GM12878 (cell line): ENCODE measurements at regions not wholly inside any gene's neighbourhood (a gene's known extent, or its start where the extent isn't known, plus 50 kb on each side); places are given as distances from the start of the nearest gene placed in this dataset.

Source experiments
- ATAC-seq: fragments of 200-7000 bp; cut with Tn5 transposase; 3 replicates; pipeline ENCODE4 v1.9.1; 2020; ENCODE audit warnings: mild to moderate bottlenecking, moderate library complexity
- BruUV-seq: library from RNA; stranded (reverse); fragments of 400-500 nt; replicated peaks from 2 replicates; lab custom pipeline; 2021; lab: Mats Ljungman, UMichigan
- CTCF ChIA-PET: fragments of 300-600 bp; sonication (Branson Sonifier 250); formaldehyde crosslinking; extraction: SDS; loops from one replicate; lab custom pipeline; 2021; ENCODE audit warnings: inconsistent platforms; lab: Yijun Ruan, JAX
- POLR2A ChIA-PET: fragments of 350-600 bp; formaldehyde crosslinking; extraction: SDS; loops from one replicate; lab custom pipeline; 2021; ENCODE audit warnings: inconsistent platforms; lab: Charles Lee
- RAD21 ChIA-PET: fragments of 300-600 bp; sonication (Branson Sonifier 250); formaldehyde crosslinking; loops from one replicate; lab custom pipeline; 2023; ENCODE audit warnings: antibody characterized with exemption; ENCODE audit not compliant: unreplicated experiment; lab: Charles Lee
- SMC1A ChIA-PET: fragments of 300-600 bp; sonication (Branson Sonifier 250); formaldehyde crosslinking; loops from one replicate; lab custom pipeline; 2023; ENCODE audit not compliant: unreplicated experiment, uncharacterized antibody; lab: Charles Lee
- DNase-seq: peaks from one replicate; pipeline ENCODE4 v3.0.0-alpha.2; 2011; ENCODE audit warnings: low read depth, low spot score
- FAIRE-seq: peaks from 3 replicates; lab custom pipeline; 2011; peaks lifted over from hg19 to GRCh38; lab: Jason Lieb, UNC
- H2AFZ ChIP-seq: 2 replicates; pipeline ENCODE4 v1.6.0; 2011; ENCODE audit warnings: low read depth, low read length, control low read depth; ENCODE audit not compliant: control insufficient read depth
- H3K27ac ChIP-seq: 2 replicates; pipeline ENCODE4 v1.5.1; 2011; ENCODE audit warnings: control low read depth; ENCODE audit not compliant: control insufficient read depth, insufficient read depth
- H3K27me3 ChIP-seq, 2 experiments: replicated peaks in 1 of 2; 2 replicates each; pipeline versions ENCODE4 v1.6.0 to v1.6.1; 2011; ENCODE audit warnings: low read length in 1 of 2; ENCODE audit not compliant: control insufficient read depth in 2 of 2, insufficient read depth in 2 of 2
- H3K36me3 ChIP-seq, 2 experiments: 2 replicates each; pipeline ENCODE4 v1.5.1; 2011; ENCODE audit warnings: low read length in 1 of 2; ENCODE audit not compliant: control insufficient read depth in 2 of 2, insufficient read depth in 2 of 2
- H3K4me1 ChIP-seq: 2 replicates; pipeline ENCODE4 v1.6.1; 2011; ENCODE audit warnings: mild to moderate bottlenecking, low read length, moderate library complexity, mixed read lengths; ENCODE audit not compliant: control insufficient read depth, insufficient read depth
- H3K4me2 ChIP-seq: 2 replicates; pipeline ENCODE4 v1.6.0; 2011; ENCODE audit warnings: control low read depth; ENCODE audit not compliant: control insufficient read depth, insufficient read depth
- H3K4me3 ChIP-seq: fragments of 200-600 bp; sonication (generic); 2 replicates; pipeline ENCODE4 v1.5.1; 2016
- H3K79me2 ChIP-seq: 2 replicates; pipeline ENCODE4 v1.6.0; 2011; ENCODE audit warnings: low read length; ENCODE audit not compliant: control insufficient read depth, insufficient read depth
- H3K9ac ChIP-seq: 2 replicates; pipeline ENCODE4 v1.8.0; 2011; ENCODE audit warnings: low read length, control low read depth, mixed read lengths; ENCODE audit not compliant: control insufficient read depth, insufficient read depth
- H3K9me3 ChIP-seq: replicated peaks from 3 replicates; pipeline ENCODE4 v1.5.1; 2011; ENCODE audit warnings: mild to moderate bottlenecking, low read length; ENCODE audit not compliant: control insufficient read depth, insufficient read depth
- H4K20me1 ChIP-seq: 2 replicates; pipeline ENCODE4 v1.6.0; 2011; ENCODE audit not compliant: control insufficient read depth, insufficient read depth
- BCL11A ChIP-seq: IDR thresholded peaks from 2 replicates; pipeline ENCODE4 v1.6.1; 2011; ENCODE audit warnings: low read depth, low read length
- BCLAF1 ChIP-seq: fragments of 450-650 bp; IDR thresholded peaks from 2 replicates; pipeline ENCODE4 v1.6.1; 2017; ENCODE audit warnings: antibody characterized with exemption, mild to moderate bottlenecking, moderate library complexity
- CREB1 ChIP-seq: IDR thresholded peaks from 2 replicates; pipeline ENCODE4 v1.6.1; 2012; ENCODE audit warnings: low read depth, mild to moderate bottlenecking, inconsistent platforms
- EP300 ChIP-seq, 2 experiments: fragments of 150-350 bp in 1 of 2; IDR thresholded peaks; 2 replicates each; pipeline ENCODE4 v1.6.1; 2011 to 2012; ENCODE audit warnings: low read depth in 2 of 2, low read length in 2 of 2, borderline replicate concordance in 1 of 2, improper control_type of control experiment in 1 of 2, inconsistent platforms in 1 of 2; ENCODE audit not compliant: control insufficient read depth in 1 of 2
- EZH2 ChIP-seq: IDR thresholded peaks from 2 replicates; pipeline ENCODE4 v1.6.1; 2012; ENCODE audit warnings: low read depth, mild to moderate bottlenecking, control low read depth, inconsistent platforms, low read length, borderline replicate concordance; ENCODE audit not compliant: control insufficient read depth
- KLF5 ChIP-seq: fragments of 450-650 bp; IDR thresholded peaks from 2 replicates; pipeline ENCODE4 v1.6.1; 2014; ENCODE audit warnings: mild to moderate bottlenecking; ENCODE audit not compliant: partially characterized antibody
- NFXL1 ChIP-seq: fragments of 450-650 bp; IDR thresholded peaks from 2 replicates; pipeline ENCODE4 v1.6.1; 2017; ENCODE audit warnings: antibody characterized with exemption, mild to moderate bottlenecking, borderline replicate concordance
- NRF1 ChIP-seq: conservative IDR thresholded peaks from 2 replicates; pipeline ENCODE4 v1.6.1; 2011; ENCODE audit warnings: mild to moderate bottlenecking, low read depth, low read length, improper control_type of control experiment
- POLR2A ChIP-seq: IDR thresholded peaks from 2 replicates; pipeline ENCODE4 v1.6.1; 2011; ENCODE audit warnings: low read depth, mild to moderate bottlenecking, low read length
- SIN3A ChIP-seq: IDR thresholded peaks from 2 replicates; pipeline ENCODE4 v1.6.1; 2012; ENCODE audit warnings: low read depth, low read length, improper control_type of control experiment
- SREBF1 ChIP-seq: IDR thresholded peaks from 2 replicates; pipeline ENCODE4 v1.6.1; 2012; ENCODE audit warnings: mild to moderate bottlenecking, low read length
- SRF ChIP-seq, 2 experiments: IDR thresholded peaks; 2 replicates each; pipeline ENCODE4 v1.6.1; 2011; ENCODE audit warnings: low read depth in 2 of 2, low read length in 2 of 2, mild to moderate bottlenecking in 1 of 2, moderate library complexity in 1 of 2
- YBX1 ChIP-seq: fragments of 450-650 bp; IDR thresholded peaks from 2 replicates; pipeline ENCODE4 v1.6.1; 2016; ENCODE audit warnings: antibody characterized with exemption
- ZSCAN29 ChIP-seq: fragments of 450-650 bp; IDR thresholded peaks from 2 replicates; pipeline ENCODE4 v1.6.1; 2017; ENCODE audit warnings: mild to moderate bottlenecking, moderate library complexity
- WGBS: methylation state at CpG from one replicate; pipeline ENCODE4 v1.1.6; 2016; ENCODE audit warnings: low lambda C conversion rate; ENCODE audit not compliant: insufficient replicate concordance, insufficient coverage; ENCODE audit errors: missing lambda C conversion rate; 5-methylcytosine and 5-hydroxymethylcytosine counted together
- in situ Hi-C: fragments of 300-500 bp; cut with MboI; formaldehyde crosslinking; loops from 9 replicates; pipeline ENCODE4 v1.14.3; 2018; ENCODE audit warnings: mixed read lengths
- intact Hi-C: fragments of 100-400 bp; cut with micrococcal nuclease; formaldehyde crosslinking; loops from one replicate; pipeline ENCODE4 v1.14.2; 2022; ENCODE audit not compliant: unreplicated experiment
- TF ChIP-seq, protein P1 (sequence below): IDR thresholded peaks from 2 replicates; pipeline ENCODE4 v1.6.1; 2012; ENCODE audit warnings: low read depth, low read length, improper control_type of control experiment
- TF ChIP-seq, protein P2 (sequence below): fragments of 450-650 bp; IDR thresholded peaks from 2 replicates; pipeline ENCODE4 v1.6.1; 2017; ENCODE audit warnings: low read depth, mild to moderate bottlenecking, moderate library complexity
- TF ChIP-seq, protein P3 (sequence below): IDR thresholded peaks from 2 replicates; pipeline ENCODE4 v1.6.1; 2011; ENCODE audit warnings: borderline replicate concordance, low read depth, mild to moderate bottlenecking, moderate library complexity, mixed read lengths, low read length; ENCODE audit not compliant: insufficient read depth; ENCODE audit errors: extremely low read length

GRCh38 chr18:1751249-1751648, 820.1 kb downstream of the METTL4 start:
- no peaks in the 10 kb centered on the region for H3K9me3 ChIP-seq
- SMC1A ChIA-PET, result no interaction called here
- no peak overlapping the region for H2AFZ ChIP-seq
- H3K4me3 ChIP-seq, result no peak overlapping the region
- H3K27ac ChIP-seq, result no peak overlapping the region
- H4K20me1 ChIP-seq, result no peaks in the 10 kb centered on the region
- in situ Hi-C loops, result no loop called here
- no TSS peak for BruUV-seq
- H3K9ac ChIP-seq, result no peak overlapping the region
- no peaks in the 10 kb centered on the region for H3K79me2 ChIP-seq
- H3K4me2 ChIP-seq, result no peak overlapping the region
- RAD21 ChIA-PET, result no interaction called here
- CTCF ChIA-PET, result interaction anchor here (0.6 kb wide), 1 partner anchor 18 kb away, joined by 3 read pairs; no protein-coding TSS in a partner anchor
- WGBS, result 0% methylated on average over 1 of the region's 1 CpG
- DNase-seq (no peak), FAIRE-seq (no peak), ATAC-seq (no peak)
- H3K36me3 ChIP-seq, result no peaks in the 10 kb centered on the region
- H3K4me1 ChIP-seq, result no peaks in the 10 kb centered on the region
- H3K27me3 ChIP-seq, result no peaks in the 10 kb centered on the region
- POLR2A ChIA-PET, result no interaction called here
- intact Hi-C loops, result no loop called here
- TF ChIP-seq ZSCAN29 (no peak), BCL11A (no peak), CREB1 (no peak), EP300 (IDR thresholded peaks at IDR 0.05; ENCODE audit: borderline replicate concordance in 1 of 2, control insufficient read depth in 1 of 2, low read depth in 2 of 2, low read length in 2 of 2) (no peak), SIN3A (no peak), BCLAF1 (no peak), KLF5 (no peak), EZH2 (no peak), SREBF1 (no peak), NRF1 (no peak), POLR2A (no peak), SRF (IDR thresholded peaks at IDR 0.05; ENCODE audit: low read depth in 2 of 2, low read length in 2 of 2) (no peak), NFXL1 (no peak), YBX1 (no peak)
- TF ChIP-seq, protein P1, sequence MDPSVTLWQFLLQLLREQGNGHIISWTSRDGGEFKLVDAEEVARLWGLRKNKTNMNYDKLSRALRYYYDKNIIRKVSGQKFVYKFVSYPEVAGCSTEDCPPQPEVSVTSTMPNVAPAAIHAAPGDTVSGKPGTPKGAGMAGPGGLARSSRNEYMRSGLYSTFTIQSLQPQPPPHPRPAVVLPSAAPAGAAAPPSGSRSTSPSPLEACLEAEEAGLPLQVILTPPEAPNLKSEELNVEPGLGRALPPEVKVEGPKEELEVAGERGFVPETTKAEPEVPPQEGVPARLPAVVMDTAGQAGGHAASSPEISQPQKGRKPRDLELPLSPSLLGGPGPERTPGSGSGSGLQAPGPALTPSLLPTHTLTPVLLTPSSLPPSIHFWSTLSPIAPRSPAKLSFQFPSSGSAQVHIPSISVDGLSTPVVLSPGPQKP, result no peak
- TF ChIP-seq, protein P2, sequence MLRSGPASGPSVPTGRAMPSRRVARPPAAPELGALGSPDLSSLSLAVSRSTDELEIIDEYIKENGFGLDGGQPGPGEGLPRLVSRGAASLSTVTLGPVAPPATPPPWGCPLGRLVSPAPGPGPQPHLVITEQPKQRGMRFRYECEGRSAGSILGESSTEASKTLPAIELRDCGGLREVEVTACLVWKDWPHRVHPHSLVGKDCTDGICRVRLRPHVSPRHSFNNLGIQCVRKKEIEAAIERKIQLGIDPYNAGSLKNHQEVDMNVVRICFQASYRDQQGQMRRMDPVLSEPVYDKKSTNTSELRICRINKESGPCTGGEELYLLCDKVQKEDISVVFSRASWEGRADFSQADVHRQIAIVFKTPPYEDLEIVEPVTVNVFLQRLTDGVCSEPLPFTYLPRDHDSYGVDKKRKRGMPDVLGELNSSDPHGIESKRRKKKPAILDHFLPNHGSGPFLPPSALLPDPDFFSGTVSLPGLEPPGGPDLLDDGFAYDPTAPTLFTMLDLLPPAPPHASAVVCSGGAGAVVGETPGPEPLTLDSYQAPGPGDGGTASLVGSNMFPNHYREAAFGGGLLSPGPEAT, result no peak
- TF ChIP-seq, protein P3, sequence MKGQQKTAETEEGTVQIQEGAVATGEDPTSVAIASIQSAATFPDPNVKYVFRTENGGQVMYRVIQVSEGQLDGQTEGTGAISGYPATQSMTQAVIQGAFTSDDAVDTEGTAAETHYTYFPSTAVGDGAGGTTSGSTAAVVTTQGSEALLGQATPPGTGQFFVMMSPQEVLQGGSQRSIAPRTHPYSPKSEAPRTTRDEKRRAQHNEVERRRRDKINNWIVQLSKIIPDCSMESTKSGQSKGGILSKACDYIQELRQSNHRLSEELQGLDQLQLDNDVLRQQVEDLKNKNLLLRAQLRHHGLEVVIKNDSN, result no peak
